ENCODE measurements at regions not wholly inside any gene's neighbourhood (a gene's known extent, or its start where the extent isn't known, plus 50 kb on each side); places are given as distances from the start of the nearest gene placed in this dataset.

- TF ChIP-seq ZFP30 (CRISPR knock-in tag; IDR thresholded peaks at IDR 0.05) (no peak), TSHZ2 (CRISPR knock-in tag; IDR thresholded peaks at IDR 0.05) (no peak), PATZ1 (CRISPR knock-in tag; IDR thresholded peaks at IDR 0.05; ENCODE audit: borderline replicate concordance) (no peak), SNAI2 (CRISPR knock-in tag; IDR thresholded peaks at IDR 0.05) (no peak)
- ATAC-seq = no peak
Observed at GRCh38 chrX:113726009-113726408, 857.9 kb upstream of the HTR2C start.

- ATAC-seq = no peak
- no peak for TF ChIP-seq ZNF70 (CRISPR knock-in tag; IDR thresholded peaks at IDR 0.05)
- TF ChIP-seq ZFP3 (CRISPR knock-in tag; IDR thresholded peaks at IDR 0.05) = no peak
- TF ChIP-seq ARNTL (CRISPR knock-in tag; IDR thresholded peaks at IDR 0.05; ENCODE audit: borderline replicate concordance, low read depth) = no peak
- no peak for TF ChIP-seq ZFP30 (CRISPR knock-in tag; IDR thresholded peaks at IDR 0.05)
- TF ChIP-seq ESRRG (CRISPR knock-in tag; IDR thresholded peaks at IDR 0.05) = no peak
- TF ChIP-seq PPARA (CRISPR knock-in tag; IDR thresholded peaks at IDR 0.05; ENCODE audit: borderline replicate concordance) = no peak
- TF ChIP-seq OSR1 (CRISPR knock-in tag; IDR thresholded peaks at IDR 0.05) = no peak
- TF ChIP-seq, protein P1, sequence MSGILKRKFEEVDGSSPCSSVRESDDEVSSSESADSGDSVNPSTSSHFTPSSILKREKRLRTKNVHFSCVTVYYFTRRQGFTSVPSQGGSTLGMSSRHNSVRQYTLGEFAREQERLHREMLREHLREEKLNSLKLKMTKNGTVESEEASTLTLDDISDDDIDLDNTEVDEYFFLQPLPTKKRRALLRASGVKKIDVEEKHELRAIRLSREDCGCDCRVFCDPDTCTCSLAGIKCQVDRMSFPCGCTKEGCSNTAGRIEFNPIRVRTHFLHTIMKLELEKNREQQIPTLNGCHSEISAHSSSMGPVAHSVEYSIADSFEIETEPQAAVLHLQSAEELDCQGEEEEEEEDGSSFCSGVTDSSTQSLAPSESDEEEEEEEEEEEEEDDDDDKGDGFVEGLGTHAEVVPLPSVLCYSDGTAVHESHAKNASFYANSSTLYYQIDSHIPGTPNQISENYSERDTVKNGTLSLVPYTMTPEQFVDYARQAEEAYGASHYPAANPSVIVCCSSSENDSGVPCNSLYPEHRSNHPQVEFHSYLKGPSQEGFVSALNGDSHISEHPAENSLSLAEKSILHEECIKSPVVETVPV (CRISPR knock-in tag; IDR thresholded peaks at IDR 0.05) = no peak
- no peak for TF ChIP-seq BACH2 (CRISPR knock-in tag; IDR thresholded peaks at IDR 0.05; ENCODE audit: borderline replicate concordance)
- TF ChIP-seq GLIS3 (CRISPR knock-in tag; IDR thresholded peaks at IDR 0.05) = no peak
Observed at GRCh38 chrX:113699939-113700338, 859.3 kb upstream of the AMOT start.

GRCh38 chrX:113675278-113675677 lies 834.6 kb upstream of the AMOT start:
- no peak for ATAC-seq
- TF ChIP-seq TSHZ2 (CRISPR knock-in tag; IDR thresholded peaks at IDR 0.05) (no peak), GLIS3 (CRISPR knock-in tag; IDR thresholded peaks at IDR 0.05) (no peak)

DNA sequence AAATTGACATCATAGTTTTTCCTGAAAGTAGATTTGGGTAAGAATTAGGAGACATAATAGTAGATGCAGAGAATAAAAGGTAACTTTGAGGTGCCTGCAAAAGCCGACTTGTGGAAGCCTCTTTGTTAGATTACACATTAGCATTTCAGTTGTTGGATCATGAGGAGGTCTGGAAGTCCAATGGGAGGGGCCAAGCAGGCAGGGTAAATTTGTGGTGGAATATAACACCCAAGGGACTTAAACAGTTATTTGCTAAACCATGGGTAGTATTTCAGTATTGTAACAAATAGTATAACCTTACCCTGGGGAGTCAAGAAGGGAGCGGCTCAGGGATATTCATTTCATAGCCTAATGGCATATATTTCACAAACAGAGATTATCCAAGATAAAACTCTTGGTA lies 810.7 kb upstream of the AMOT start:
- ATAC-seq = no peak
- TF ChIP-seq PPARA (CRISPR knock-in tag; IDR thresholded peaks at IDR 0.05; ENCODE audit: borderline replicate concordance) = no peak
- no peak for TF ChIP-seq SNAI2 (CRISPR knock-in tag; IDR thresholded peaks at IDR 0.05)
- no peak for TF ChIP-seq OSR1 (CRISPR knock-in tag; IDR thresholded peaks at IDR 0.05)
- TF ChIP-seq BACH2 (CRISPR knock-in tag; IDR thresholded peaks at IDR 0.05; ENCODE audit: borderline replicate concordance) = no peak
- no peak for TF ChIP-seq ZNF70 (CRISPR knock-in tag; IDR thresholded peaks at IDR 0.05)

DNA sequence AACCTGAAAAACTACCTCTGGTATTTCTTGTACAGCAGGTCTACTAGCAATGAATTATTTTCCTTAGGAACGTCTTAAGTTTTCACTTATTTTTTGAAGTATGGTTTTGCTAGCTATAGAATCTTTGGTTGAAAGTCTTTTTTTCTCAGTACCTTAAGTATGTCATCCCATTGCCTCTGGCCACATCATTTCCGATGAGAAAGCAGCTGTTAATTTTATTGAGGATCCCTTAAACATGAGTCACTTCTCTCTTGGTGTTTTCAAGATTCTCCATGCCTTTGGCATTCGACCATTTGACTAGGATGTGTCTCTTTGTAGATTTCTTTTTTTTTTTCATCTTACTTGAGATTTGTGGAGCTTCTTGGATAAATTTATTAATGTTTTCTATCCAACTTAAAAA lies 803.8 kb upstream of the AMOT start:
- no peak for ATAC-seq
- TF ChIP-seq BACH2 (CRISPR knock-in tag; IDR thresholded peaks at IDR 0.05; ENCODE audit: borderline replicate concordance) (no peak), ZFP30 (CRISPR knock-in tag; IDR thresholded peaks at IDR 0.05) (no peak), ZNF565 (CRISPR knock-in tag; conservative IDR thresholded peaks at IDR 0.05; ENCODE audit: low read depth) (no peak), CREB5 (CRISPR knock-in tag; IDR thresholded peaks at IDR 0.05; ENCODE audit: low read depth) (no peak), SNAI2 (CRISPR knock-in tag; IDR thresholded peaks at IDR 0.05) (no peak), OSR1 (CRISPR knock-in tag; IDR thresholded peaks at IDR 0.05) (no peak), GLIS3 (CRISPR knock-in tag; IDR thresholded peaks at IDR 0.05) (no peak), CSDC2 (CRISPR knock-in tag; IDR thresholded peaks at IDR 0.05) (no peak)
- TF ChIP-seq, protein P2, sequence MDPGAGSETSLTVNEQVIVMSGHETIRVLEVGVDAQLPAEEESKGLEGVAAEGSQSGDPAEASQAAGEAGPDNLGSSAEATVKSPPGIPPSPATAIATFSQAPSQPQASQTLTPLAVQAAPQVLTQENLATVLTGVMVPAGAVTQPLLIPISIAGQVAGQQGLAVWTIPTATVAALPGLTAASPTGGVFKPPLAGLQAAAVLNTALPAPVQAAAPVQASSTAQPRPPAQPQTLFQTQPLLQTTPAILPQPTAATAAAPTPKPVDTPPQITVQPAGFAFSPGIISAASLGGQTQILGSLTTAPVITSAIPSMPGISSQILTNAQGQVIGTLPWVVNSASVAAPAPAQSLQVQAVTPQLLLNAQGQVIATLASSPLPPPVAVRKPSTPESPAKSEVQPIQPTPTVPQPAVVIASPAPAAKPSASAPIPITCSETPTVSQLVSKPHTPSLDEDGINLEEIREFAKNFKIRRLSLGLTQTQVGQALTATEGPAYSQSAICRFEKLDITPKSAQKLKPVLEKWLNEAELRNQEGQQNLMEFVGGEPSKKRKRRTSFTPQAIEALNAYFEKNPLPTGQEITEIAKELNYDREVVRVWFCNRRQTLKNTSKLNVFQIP (CRISPR knock-in tag; IDR thresholded peaks at IDR 0.05; ENCODE audit: borderline replicate concordance, low read depth) = no peak
- TF ChIP-seq, protein P1 (CRISPR knock-in tag; IDR thresholded peaks at IDR 0.05) = no peak

Data from SK-N-SH treated with all-trans-retinoic acid at 6 μM for 48 hours (cell line).